Breast epithelium (tissue), 3 donors: ENCODE measurements at regions not wholly inside any gene's neighbourhood (a gene's known extent, or its start where the extent isn't known, plus 50 kb on each side); places are given as distances from the start of the nearest gene placed in this dataset.

Source experiments
- CTCF ChIP-seq, 3 donors: fragments of 450-650 bp; IDR thresholded peaks; one replicate each; pipeline ENCODE4 v1.5.1; 2016 to 2017; ENCODE audit warnings: antibody characterized with exemption in 3 of 3, mild to moderate bottlenecking in 3 of 3, moderate library complexity in 3 of 3
- POLR2AphosphoS5 ChIP-seq, 3 donors: sonication (generic); formaldehyde crosslinking; IDR thresholded peaks; one replicate each; pipeline ENCODE4 v1.6.1; 2017; ENCODE audit warnings: antibody characterized with exemption in 3 of 3

DNA sequence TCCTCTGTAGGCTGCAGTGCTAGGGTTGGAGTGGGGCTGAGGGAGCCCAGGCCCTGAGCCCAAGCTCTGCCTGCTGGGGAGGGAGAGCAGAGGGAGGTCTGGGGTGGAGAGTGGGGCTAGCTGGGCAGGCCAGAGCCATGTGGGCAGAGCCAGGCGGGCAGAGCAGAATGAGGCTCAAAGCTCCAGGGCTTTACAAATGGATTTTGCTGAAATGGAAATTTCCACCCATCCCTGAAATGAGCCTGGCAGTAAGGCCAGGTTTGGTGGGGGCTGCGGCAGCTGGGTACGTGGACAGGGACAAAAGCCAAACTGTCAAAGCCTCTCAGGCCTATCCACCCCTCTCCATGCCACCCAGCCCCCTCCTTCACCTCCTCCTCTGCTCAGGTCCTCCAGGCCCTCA, 74.2 kb upstream of the ARAP3 start:
- TF ChIP-seq CTCF (IDR thresholded peaks at IDR 0.05) (no peak), POLR2AphosphoS5 (IDR thresholded peaks at IDR 0.05) (no peak)
